ENCODE measurements at regions not wholly inside any gene's neighbourhood (a gene's known extent, or its start where the extent isn't known, plus 50 kb on each side); places are given as distances from the start of the nearest gene placed in this dataset.
"Not testable (repeated sequence)": the region's sequence is repeated elsewhere in the genome, so short reads cannot be mapped to it uniquely, and the experiment has no call there.

DNA sequence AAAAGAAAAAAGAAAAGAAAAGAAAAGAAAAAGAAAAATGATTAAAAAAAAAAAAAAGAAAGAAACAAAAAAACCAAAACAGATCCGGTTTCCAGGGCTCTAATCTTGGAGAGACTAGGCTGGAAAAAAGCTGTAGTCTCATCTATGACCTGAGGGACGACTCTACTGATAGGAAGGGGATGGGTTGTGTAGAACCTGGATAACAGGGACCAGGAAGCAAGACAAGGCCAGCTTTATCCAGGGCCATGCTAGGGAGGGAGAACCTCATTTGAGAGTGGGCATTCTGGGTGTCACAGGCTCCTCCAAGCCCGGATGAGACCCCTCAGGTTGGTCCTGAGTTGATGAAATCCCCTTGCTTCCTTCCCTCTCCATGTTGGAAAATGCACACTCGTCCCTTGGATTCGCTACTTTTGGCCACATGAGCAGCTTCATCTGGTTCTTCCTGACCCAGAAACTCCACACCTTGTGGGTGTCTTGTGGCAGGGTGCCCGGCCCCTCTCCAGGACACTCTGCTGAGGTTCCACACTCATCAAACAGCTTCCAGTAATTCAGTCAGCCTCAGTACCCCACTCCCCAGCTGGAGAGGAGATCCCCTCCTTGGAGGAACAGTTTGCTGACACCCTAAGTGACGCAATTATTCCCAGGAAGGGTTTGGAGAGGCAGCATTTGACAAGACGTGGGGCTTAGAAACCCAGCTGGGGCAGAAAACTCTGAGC lies 71.1 kb upstream of the LHFPL2 start:
- Histone ChIP-seq H3K9me3 (replicated peaks) (no peaks in the 10 kb centered on the region), H3K4me1 (peaks cover 5% of the 10 kb centered on the region), H3K27me3 (ENCODE audit: low read depth) (no peaks in the 10 kb centered on the region), H3K36me3 (no peaks in the 10 kb centered on the region), H3K27ac (replicated peaks) (no peak overlapping the region), H3K4me3 (no peak overlapping the region)
- intact Hi-C loops (cut with micrococcal nuclease): no loop called here
- TF ChIP-seq CTCF (IDR thresholded peaks at IDR 0.05; ENCODE audit: borderline replicate concordance): no peak
- DNase-seq: no peak

DNA sequence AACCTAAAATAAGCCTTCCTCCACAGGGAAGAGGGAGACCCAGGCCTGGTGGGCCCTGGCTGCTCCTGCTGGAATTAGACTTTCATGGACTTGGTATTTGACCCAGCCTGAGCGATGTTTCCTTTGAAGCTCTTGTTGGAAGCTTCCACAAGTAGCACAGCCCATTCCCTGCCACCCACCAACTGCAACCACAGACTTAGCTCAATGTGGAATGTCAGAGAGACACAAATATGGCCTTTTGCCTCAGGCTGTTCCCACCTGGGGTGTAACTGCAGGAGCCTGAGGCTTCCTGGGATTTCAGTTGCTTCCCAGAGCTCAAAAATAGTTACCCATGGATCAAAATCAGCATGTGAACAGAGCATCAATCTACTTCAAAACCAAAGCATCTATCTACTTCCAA lies 70.3 kb upstream of the LHFPL2 start:
- no peaks in the 10 kb centered on the region for H3K27me3 ChIP-seq (ENCODE audit: low read depth)
- no peak for DNase-seq
- no peaks in the 10 kb centered on the region for H3K9me3 ChIP-seq (replicated peaks)
- H3K27ac ChIP-seq (replicated peaks): no peak overlapping the region
- no peak for TF ChIP-seq CTCF (IDR thresholded peaks at IDR 0.05; ENCODE audit: borderline replicate concordance)
- intact Hi-C loops (cut with micrococcal nuclease): no loop called here
- H3K36me3 ChIP-seq: no peaks in the 10 kb centered on the region
- H3K4me3 ChIP-seq: no peak overlapping the region
- H3K4me1 ChIP-seq: peaks cover 5% of the 10 kb centered on the region

DNA sequence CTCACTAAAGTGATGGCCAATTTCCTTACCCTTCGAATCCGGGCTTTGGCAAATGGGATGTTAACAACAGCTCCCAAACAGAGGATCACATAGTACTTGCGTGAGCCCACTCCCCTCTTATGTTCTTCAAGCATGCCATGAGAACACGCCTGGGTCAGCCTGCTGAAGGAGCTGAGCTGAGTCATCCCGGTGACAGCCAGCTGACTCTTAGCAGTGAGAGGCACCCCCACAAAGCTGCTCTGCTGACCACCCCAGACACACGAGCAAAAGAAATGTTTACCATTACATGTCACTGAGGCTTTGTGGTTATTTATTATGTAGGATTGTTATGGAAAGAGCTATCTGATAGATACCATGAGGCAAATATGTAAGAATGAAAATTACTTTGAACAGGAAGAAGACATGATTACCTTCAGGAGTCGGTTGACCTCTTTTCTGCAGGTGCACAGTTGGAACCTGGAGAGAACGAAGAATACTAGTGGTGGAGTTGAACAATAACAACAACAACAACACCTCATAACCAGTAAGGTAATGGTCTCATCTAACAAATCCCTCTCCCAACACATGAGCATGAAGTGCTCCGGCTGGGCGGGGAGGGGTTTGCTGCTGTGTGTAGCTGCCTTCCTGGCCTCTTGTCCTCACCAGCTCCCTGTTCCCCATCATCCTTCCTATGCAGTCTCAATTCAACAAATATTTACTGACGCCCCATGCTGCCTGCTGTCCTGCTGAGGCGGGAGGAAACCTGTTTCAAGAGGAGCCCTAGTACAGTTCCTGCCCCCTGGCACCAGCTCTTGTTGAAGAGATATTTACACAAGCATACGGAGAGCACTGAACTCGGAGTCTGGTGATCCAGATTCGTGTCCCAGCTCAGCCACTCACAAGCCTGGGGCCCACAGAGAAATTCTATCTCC lies 69.4 kb upstream of the LHFPL2 start:
- intact Hi-C loops (cut with micrococcal nuclease): no loop called here
- TF ChIP-seq CTCF (IDR thresholded peaks at IDR 0.05; ENCODE audit: borderline replicate concordance): no peak
- no peak overlapping the region for H3K27ac ChIP-seq (replicated peaks)
- no peaks in the 10 kb centered on the region for H3K27me3 ChIP-seq (ENCODE audit: low read depth)
- no peak overlapping the region for H3K4me3 ChIP-seq
- H3K9me3 ChIP-seq (replicated peaks): no peaks in the 10 kb centered on the region
- DNase-seq: no peak
- peaks cover 5% of the 10 kb centered on the region for H3K4me1 ChIP-seq
- H3K36me3 ChIP-seq: no peaks in the 10 kb centered on the region

GRCh38 chr5:78716206-78716605 lies 67.6 kb upstream of the LHFPL2 start:
- Histone ChIP-seq H3K36me3 (no peaks in the 10 kb centered on the region), H3K4me1 (peaks cover 5% of the 10 kb centered on the region), H3K4me3 (no peak overlapping the region), H3K27ac (replicated peaks) (no peak overlapping the region), H3K9me3 (replicated peaks) (no peaks in the 10 kb centered on the region), H3K27me3 (ENCODE audit: low read depth) (no peaks in the 10 kb centered on the region)
- intact Hi-C loops (cut with micrococcal nuclease): no loop called here
- no peak for DNase-seq
- no peak for TF ChIP-seq CTCF (IDR thresholded peaks at IDR 0.05; ENCODE audit: borderline replicate concordance)

- H3K4me1 ChIP-seq; H3K9me3 ChIP-seq (replicated peaks); H3K27me3 ChIP-seq (ENCODE audit: low read depth); H3K27ac ChIP-seq (replicated peaks); H3K4me3 ChIP-seq; intact Hi-C loops (cut with micrococcal nuclease); H3K36me3 ChIP-seq; DNase-seq: not testable (repeated sequence)
Measured at GRCh38 chr5:78715351-78715750, 66.8 kb upstream of the LHFPL2 start.

DNA sequence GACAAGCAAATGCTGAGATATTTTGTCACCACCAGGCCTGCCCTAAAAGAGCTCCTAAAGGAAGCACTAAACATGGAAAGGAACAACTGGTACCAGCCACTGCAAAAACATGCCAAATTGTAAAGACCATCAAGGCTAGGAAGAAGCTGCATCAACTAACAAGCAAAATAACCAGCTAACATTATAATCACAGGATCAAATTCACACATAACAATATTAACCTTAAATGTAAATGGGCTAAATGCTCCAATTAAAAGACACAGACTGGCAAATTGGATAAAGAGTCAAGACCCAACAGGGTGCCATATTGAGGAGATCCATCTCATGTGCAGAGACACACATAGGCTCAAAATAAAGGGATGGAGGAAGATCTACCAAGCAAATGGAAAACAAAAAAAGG lies 63.1 kb upstream of the LHFPL2 start:
- H3K4me1 ChIP-seq; DNase-seq; H3K9me3 ChIP-seq (replicated peaks); H3K36me3 ChIP-seq; intact Hi-C loops (cut with micrococcal nuclease); H3K27ac ChIP-seq (replicated peaks); H3K27me3 ChIP-seq (ENCODE audit: low read depth); H3K4me3 ChIP-seq: not testable (repeated sequence)

- H3K9me3 ChIP-seq (replicated peaks); DNase-seq; H3K4me1 ChIP-seq; H3K27ac ChIP-seq (replicated peaks); intact Hi-C loops (cut with micrococcal nuclease); H3K4me3 ChIP-seq; H3K27me3 ChIP-seq (ENCODE audit: low read depth); H3K36me3 ChIP-seq: not testable (repeated sequence)
Measured at GRCh38 chr5:78709729-78710430, 61.3 kb upstream of the LHFPL2 start.
